HFFc6 (cell line): ENCODE measurements at regions not wholly inside any gene's neighbourhood (a gene's known extent, or its start where the extent isn't known, plus 50 kb on each side); places are given as distances from the start of the nearest gene placed in this dataset.
A peak's percentile ranks its signal among the peaks of the same experiment; 100 is the strongest.
"Not testable (repeated sequence)": the region's sequence is repeated elsewhere in the genome, so short reads cannot be mapped to it uniquely, and the experiment has no call there.

ENCODE experiments used
- DNase-seq: peaks from one replicate; pipeline ENCODE4 v3.0.0-alpha.2; 2018
- H3K27ac Mint-ChIP-seq: 2 replicates; pipeline ENCODE4 v1.8.0; 2020; ENCODE audit warnings: mild to moderate bottlenecking, mixed read lengths
- H3K27me3 Mint-ChIP-seq: 2 replicates; pipeline ENCODE4 v1.8.0; 2021; ENCODE audit warnings: mild to moderate bottlenecking, moderate library complexity, mixed read lengths; ENCODE audit not compliant: insufficient read depth
- H3K36me3 Mint-ChIP-seq: 2 replicates; pipeline ENCODE4 v1.8.0; 2021; ENCODE audit warnings: low read depth, mixed read lengths
- H3K4me1 Mint-ChIP-seq: 2 replicates; pipeline ENCODE4 v1.8.0; 2020; ENCODE audit warnings: low read depth, mixed read lengths
- H3K4me3 Mint-ChIP-seq: 2 replicates; pipeline ENCODE4 v1.8.0; 2020; ENCODE audit warnings: mild to moderate bottlenecking, moderate library complexity, mixed read lengths
- H3K9me3 Mint-ChIP-seq: 2 replicates; pipeline ENCODE4 v1.8.0; 2020; ENCODE audit warnings: mild to moderate bottlenecking, mixed read lengths
- CTCF ChIP-seq: fragments of 200-600 bp; sonication (generic); IDR thresholded peaks from 2 replicates; pipeline ENCODE4 v1.5.0; 2021; ENCODE audit warnings: antibody characterized with exemption, mild to moderate bottlenecking

DNA sequence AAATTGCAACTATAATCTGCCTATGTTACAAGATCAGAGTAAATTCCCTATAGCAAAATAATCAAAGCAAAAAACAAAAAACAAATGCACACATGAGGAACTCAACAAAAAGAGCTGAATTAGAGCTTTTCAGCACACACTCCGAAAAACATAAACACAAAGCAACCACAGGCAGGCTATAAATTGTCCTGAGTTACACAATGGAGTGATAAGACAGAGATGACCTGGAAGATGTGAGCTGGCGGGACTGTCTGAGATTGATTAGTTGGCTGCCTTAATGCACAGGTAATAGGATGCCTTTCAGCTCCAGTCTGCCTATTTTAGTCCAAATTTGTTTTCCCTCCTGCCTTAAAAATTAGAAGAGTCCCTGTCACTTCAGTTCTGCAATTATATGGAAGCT is 159.0 kb upstream of the FNDC3A start:
- no peaks in the 10 kb centered on the region for H3K9me3 Mint-ChIP-seq
- peaks cover 44% of the 10 kb centered on the region for H3K4me1 Mint-ChIP-seq
- H3K27me3 Mint-ChIP-seq, result peaks cover 1% of the 10 kb centered on the region
- H3K36me3 Mint-ChIP-seq, result peaks cover under 1% of the 10 kb centered on the region
- H3K27ac Mint-ChIP-seq, result no peak overlapping the region
- no peak overlapping the region for H3K4me3 Mint-ChIP-seq
- DNase-seq, result no peak
- TF ChIP-seq CTCF, result no peak

- no peak for TF ChIP-seq CTCF
- Mint-ChIP-seq H3K27me3 (peaks cover 2% of the 10 kb centered on the region), H3K4me3 (peak overlapping the region; percentile 0; the same call in 1 of the 2 replicates), H3K9me3 (no peaks in the 10 kb centered on the region), H3K27ac (no peak overlapping the region), H3K36me3 (no peaks in the 10 kb centered on the region; the same call in 1 of the 2 replicates), H3K4me1 (peaks cover 44% of the 10 kb centered on the region)
- DNase-seq, result no peak
These were observed 158.4 kb upstream of the FNDC3A start for GRCh38 chr13:48817166-48817802.

GRCh38 chr13:48818495-48819356 is 157.0 kb upstream of the FNDC3A start:
- H3K27ac Mint-ChIP-seq, result peak overlapping the region; percentile 73

DNA sequence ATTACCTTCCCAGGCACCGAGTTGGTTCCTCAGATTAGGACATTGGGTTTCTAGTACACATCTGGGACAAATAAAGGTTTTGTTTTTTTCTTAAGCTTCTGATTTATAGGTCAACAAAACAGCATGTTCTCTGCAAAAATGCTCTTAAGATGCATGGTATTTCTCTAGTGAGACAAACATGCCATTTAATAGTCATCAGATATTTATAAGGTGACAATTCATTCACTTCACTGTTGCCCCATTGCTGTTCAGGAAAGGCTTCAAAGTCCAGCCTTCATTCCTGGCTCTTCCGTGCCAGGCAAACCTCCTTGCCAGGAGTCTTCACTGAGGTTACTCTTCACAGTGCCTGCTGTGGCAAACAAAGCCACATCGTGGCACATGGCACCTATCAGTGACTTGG is 156.3 kb upstream of the FNDC3A start:
- no peak for DNase-seq
- Mint-ChIP-seq H3K9me3 (no peaks in the 10 kb centered on the region), H3K4me1 (peaks cover 44% of the 10 kb centered on the region), H3K4me3 (peak overlapping the region; percentile 66), H3K27ac (no peak overlapping the region), H3K27me3 (peaks cover 4% of the 10 kb centered on the region), H3K36me3 (no peaks in the 10 kb centered on the region)
- no peak for TF ChIP-seq CTCF

More at GRCh38 chr13:48818495-48819356, 157.0 kb upstream of the FNDC3A start:
- Mint-ChIP-seq H3K9me3 (no peaks in the 10 kb centered on the region), H3K4me3 (peak overlapping the region; percentile 66), H3K4me1 (peaks cover 44% of the 10 kb centered on the region), H3K36me3 (no peaks in the 10 kb centered on the region), H3K27me3 (peaks cover 4% of the 10 kb centered on the region)
- peak; percentile 96 for DNase-seq
- no peak for TF ChIP-seq CTCF

DNA sequence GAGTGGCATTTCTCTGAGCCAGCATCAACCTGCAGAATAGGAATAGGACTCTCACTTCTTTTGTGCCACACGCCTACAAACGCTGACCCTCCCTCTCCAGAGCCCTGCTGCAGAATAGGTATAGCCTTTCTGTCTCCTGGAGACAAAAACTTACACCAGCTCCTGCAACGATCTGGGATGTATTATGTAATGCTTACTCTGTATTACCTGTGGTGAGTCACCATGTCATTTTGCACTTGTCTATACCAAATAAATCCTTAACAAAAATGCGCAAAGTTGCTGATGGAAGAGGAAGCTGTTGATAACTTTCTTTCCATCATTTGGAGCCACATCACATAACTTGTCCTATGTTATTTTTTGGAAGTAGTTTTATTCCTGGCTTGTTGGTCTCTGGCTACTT is 155.8 kb upstream of the FNDC3A start:
- H3K27me3 Mint-ChIP-seq, result peaks cover 4% of the 10 kb centered on the region
- H3K4me3 Mint-ChIP-seq, result no peak overlapping the region
- H3K9me3 Mint-ChIP-seq, result no peaks in the 10 kb centered on the region
- DNase-seq, result no peak
- no peak for TF ChIP-seq CTCF
- no peaks in the 10 kb centered on the region for H3K36me3 Mint-ChIP-seq
- peaks cover 44% of the 10 kb centered on the region for H3K4me1 Mint-ChIP-seq
- no peak overlapping the region for H3K27ac Mint-ChIP-seq

GRCh38 chr13:48823526-48823925 is 152.2 kb upstream of the FNDC3A start:
- not testable (repeated sequence) for DNase-seq, H3K36me3 Mint-ChIP-seq, H3K27ac Mint-ChIP-seq, H3K27me3 Mint-ChIP-seq, H3K4me3 Mint-ChIP-seq
- Mint-ChIP-seq H3K4me1 (peaks cover 22% of the 10 kb centered on the region), H3K9me3 (peaks cover 16% of the 10 kb centered on the region)
